Uterus (tissue), 2 donors: ENCODE measurements at regions not wholly inside any gene's neighbourhood (a gene's known extent, or its start where the extent isn't known, plus 50 kb on each side); places are given as distances from the start of the nearest gene placed in this dataset.

ENCODE experiments used
- CTCF ChIP-seq, 4 experiments: fragments of 200-600 bp in 2 of 4; fragments of 450-650 bp in 2 of 4; sonication (generic) in 2 of 4; IDR thresholded peaks; one replicate each; pipeline ENCODE4 v1.5.1; 2016 to 2019; ENCODE audit warnings: antibody characterized with exemption in 4 of 4, mild to moderate bottlenecking in 2 of 4, moderate library complexity in 1 of 4
- POLR2A ChIP-seq, 2 donors: fragments of 450-650 bp; IDR thresholded peaks; one replicate each; pipeline ENCODE4 v1.6.1; 2016; ENCODE audit warnings: antibody characterized with exemption in 2 of 2, mild to moderate bottlenecking in 1 of 2, moderate library complexity in 1 of 2

DNA sequence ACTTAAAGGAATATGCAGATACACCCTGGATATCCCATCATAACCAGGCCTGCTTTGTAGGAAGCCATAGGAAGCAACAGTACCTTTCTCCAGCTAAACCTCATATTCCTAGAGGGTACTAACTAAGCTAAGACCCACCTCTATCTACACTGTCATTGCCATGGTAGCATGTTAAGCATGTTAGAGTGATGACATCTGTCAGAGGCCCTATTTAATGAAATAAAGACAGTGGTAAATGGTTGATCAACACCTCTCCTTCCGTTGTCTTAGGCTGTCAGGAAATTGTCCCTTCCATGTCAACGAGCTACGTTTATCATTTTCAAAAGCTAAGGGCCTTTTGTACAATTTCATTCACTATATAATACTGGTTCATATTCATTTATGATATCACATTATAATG is 251.1 kb upstream of the PSMD7 start:
- TF ChIP-seq CTCF (IDR thresholded peaks at IDR 0.05): no peak
- no peak for TF ChIP-seq POLR2A (IDR thresholded peaks at IDR 0.05)
